ENCODE measurements at regions not wholly inside any gene's neighbourhood (a gene's known extent, or its start where the extent isn't known, plus 50 kb on each side); places are given as distances from the start of the nearest gene placed in this dataset.

GRCh38 chr20:6295867-6296256 is 173.0 kb upstream of the FERMT1 start:
- TF ChIP-seq ZBTB33 (IDR thresholded peaks at IDR 0.05; ENCODE audit: borderline replicate concordance, low read depth), result no peak
- no peak for TF ChIP-seq TAF1 (IDR thresholded peaks at IDR 0.05; ENCODE audit: borderline replicate concordance, low read depth, low read length)
- TF ChIP-seq CTCF (IDR thresholded peaks at IDR 0.05), result no peak
- no peak for TF ChIP-seq TEAD4 (IDR thresholded peaks at IDR 0.05; ENCODE audit: borderline replicate concordance, insufficient read depth)
- TF ChIP-seq GABPA (IDR thresholded peaks at IDR 0.05; ENCODE audit: low read depth), result no peak
- no peak for TF ChIP-seq USF2 (IDR thresholded peaks at IDR 0.05; ENCODE audit: borderline replicate concordance, low read depth, low read length)
- TF ChIP-seq MAX (IDR thresholded peaks at IDR 0.05; ENCODE audit: low read depth), result no peak
- TF ChIP-seq EP300 (IDR thresholded peaks at IDR 0.05; ENCODE audit: borderline replicate concordance in 1 of 2, low read depth in 1 of 2, low read length in 1 of 2), result no peak
- no peak for TF ChIP-seq POLR2AphosphoS5 (IDR thresholded peaks at IDR 0.05; ENCODE audit: low read depth, low read length)
- no peak for TF ChIP-seq PBX3 (IDR thresholded peaks at IDR 0.05)

Measured in SK-N-SH (cell line).